Activated T-helper 1 cell treated with anti-CD3 and anti-CD28 coated beads, Interleukin-12 subunit alpha, Interleukin-12 subunit beta, Interleukin-2, Interleukin-4 antibody, amounts not matched to agents 30 ng/mL and 10 ng/mL and 1 ng/mL, durations not matched to agents 14 hours and 24 hours and 36 hours (primary cell): ENCODE measurements at regions not wholly inside any gene's neighbourhood (a gene's known extent, or its start where the extent isn't known, plus 50 kb on each side); places are given as distances from the start of the nearest gene placed in this dataset.

Experiments used
- DNase-seq: peaks from one replicate; pipeline ENCODE4 v3.0.0; 2021; ENCODE audit warnings: low spot score
- H3K27ac Mint-ChIP-seq: one replicate; pipeline ENCODE4 v1.8.0; 2021; ENCODE audit warnings: mild to moderate bottlenecking, mixed read lengths
- H3K27me3 Mint-ChIP-seq: one replicate; pipeline ENCODE4 v1.8.0; 2022; ENCODE audit warnings: mild to moderate bottlenecking, moderate library complexity, mixed read lengths; ENCODE audit not compliant: insufficient read depth
- H3K36me3 Mint-ChIP-seq: one replicate; pipeline ENCODE4 v1.8.0; 2021; ENCODE audit warnings: low read depth, mixed read lengths
- H3K4me1 Mint-ChIP-seq: one replicate; pipeline ENCODE4 v1.8.0; 2021; ENCODE audit warnings: low read depth, mixed read lengths
- H3K4me3 Mint-ChIP-seq: one replicate; pipeline ENCODE4 v1.8.0; 2021; ENCODE audit warnings: mild to moderate bottlenecking, moderate library complexity, mixed read lengths
- H3K9me3 Mint-ChIP-seq: one replicate; pipeline ENCODE4 v1.8.0; 2021; ENCODE audit warnings: mixed read lengths
- intact Hi-C: fragments of 100-400 bp; cut with micrococcal nuclease; formaldehyde crosslinking; loops from one replicate; pipeline ENCODE4 v1.15.1; 2024

- intact Hi-C loops = no loop called here
- Mint-ChIP-seq H3K36me3 (no peaks in the 10 kb centered on the region), H3K9me3 (no peaks in the 10 kb centered on the region), H3K4me1 (peaks cover 17% of the 10 kb centered on the region), H3K4me3 (no peak overlapping the region), H3K27me3 (peaks cover 3% of the 10 kb centered on the region), H3K27ac (no peak overlapping the region)
- DNase-seq = no peak
Measured at GRCh38 chr6:26149240-26149639, 62.0 kb downstream of the HFE start.

GRCh38 chr6:26152226-26153101, 65.2 kb downstream of the HFE start:
- no peak for DNase-seq
- H3K27ac Mint-ChIP-seq = no peak overlapping the region
- H3K4me1 Mint-ChIP-seq = peaks cover 38% of the 10 kb centered on the region
- intact Hi-C loops = loop anchor here (1.0 kb wide), 1 partner anchor 26 kb away; no protein-coding TSS in a partner anchor
- H3K4me3 Mint-ChIP-seq = no peak overlapping the region
- peaks cover 6% of the 10 kb centered on the region for H3K27me3 Mint-ChIP-seq
- H3K36me3 Mint-ChIP-seq = no peaks in the 10 kb centered on the region
- H3K9me3 Mint-ChIP-seq = no peaks in the 10 kb centered on the region

DNA sequence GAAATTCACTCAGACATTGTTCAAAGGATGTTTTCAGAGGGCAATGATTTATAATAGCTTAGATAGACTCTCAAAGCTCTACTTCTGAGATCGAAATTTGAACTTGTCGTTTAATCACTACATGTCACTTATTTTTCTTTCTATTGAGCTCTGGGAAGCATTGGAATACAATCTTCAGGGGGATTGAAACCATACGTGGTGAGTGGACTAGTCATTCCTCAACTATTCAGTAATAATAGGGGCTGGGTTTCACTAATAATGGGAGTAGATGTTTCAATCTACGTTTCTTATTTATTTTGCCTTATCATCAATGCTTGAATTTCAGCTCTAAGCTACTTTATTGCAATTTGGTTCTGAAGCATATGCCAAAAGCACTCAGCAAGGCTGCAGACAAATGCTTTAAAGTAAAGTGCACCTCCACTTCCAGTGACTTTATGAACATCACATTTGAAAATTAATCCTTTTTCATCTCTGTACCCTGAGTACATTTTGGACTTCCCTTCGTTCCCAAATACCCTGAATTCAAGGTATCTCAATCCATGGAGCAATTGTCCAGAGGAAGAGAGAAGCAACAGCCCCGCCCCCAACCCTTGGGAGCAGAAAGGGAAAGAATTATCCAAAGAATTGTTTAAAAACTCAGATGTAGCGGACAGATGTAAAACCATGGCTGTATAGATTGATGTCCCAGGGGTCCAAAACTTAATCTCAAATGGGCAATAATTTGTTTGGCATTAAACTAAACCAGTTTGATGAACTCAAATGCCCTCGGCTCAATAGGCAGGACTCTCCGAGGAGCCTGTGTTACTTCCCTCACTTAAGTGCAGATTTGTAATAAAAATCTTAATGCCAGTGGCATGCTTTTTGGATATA, 68.1 kb downstream of the HFE start:
- Mint-ChIP-seq H3K4me1 (peaks cover 53% of the 10 kb centered on the region), H3K4me3 (peak overlapping the region; percentile 91), H3K9me3 (no peaks in the 10 kb centered on the region), H3K27me3 (peaks cover 3% of the 10 kb centered on the region), H3K36me3 (peaks cover 2% of the 10 kb centered on the region), H3K27ac (peak overlapping the region; percentile 95)
- DNase-seq = no peak
- intact Hi-C loops = no loop called here

- H3K9me3 Mint-ChIP-seq = no peaks in the 10 kb centered on the region
Measured at GRCh38 chr6:26156105-26156849, 69.0 kb downstream of the HFE start.

GRCh38 chr6:26156850-26157250, 69.6 kb downstream of the HFE start:
- intact Hi-C loops = loop anchor here (1.0 to 2.0 kb wide), 6 partner anchors 54 to 1716 kb away; a partner anchor contains a TSS
- no peak for DNase-seq
- Mint-ChIP-seq H3K36me3 (peaks cover 2% of the 10 kb centered on the region), H3K4me1 (peaks cover 56% of the 10 kb centered on the region), H3K4me3 (peak overlapping the region; percentile 91), H3K9me3 (no peaks in the 10 kb centered on the region), H3K27me3 (peaks cover 3% of the 10 kb centered on the region), H3K27ac (peak overlapping the region; percentile 95)

More at GRCh38 chr6:26156105-26156849, 69.0 kb downstream of the HFE start:
- intact Hi-C loops = loop anchor here (1.0 to 2.0 kb wide), 6 partner anchors 53 to 1717 kb away; a partner anchor contains a TSS
- Mint-ChIP-seq H3K27me3 (peaks cover 3% of the 10 kb centered on the region), H3K4me3 (peak overlapping the region; percentile 91), H3K36me3 (peaks cover 2% of the 10 kb centered on the region), H3K4me1 (peaks cover 56% of the 10 kb centered on the region), H3K27ac (peak overlapping the region; percentile 95)
- DNase-seq = peak; percentile 89

DNA sequence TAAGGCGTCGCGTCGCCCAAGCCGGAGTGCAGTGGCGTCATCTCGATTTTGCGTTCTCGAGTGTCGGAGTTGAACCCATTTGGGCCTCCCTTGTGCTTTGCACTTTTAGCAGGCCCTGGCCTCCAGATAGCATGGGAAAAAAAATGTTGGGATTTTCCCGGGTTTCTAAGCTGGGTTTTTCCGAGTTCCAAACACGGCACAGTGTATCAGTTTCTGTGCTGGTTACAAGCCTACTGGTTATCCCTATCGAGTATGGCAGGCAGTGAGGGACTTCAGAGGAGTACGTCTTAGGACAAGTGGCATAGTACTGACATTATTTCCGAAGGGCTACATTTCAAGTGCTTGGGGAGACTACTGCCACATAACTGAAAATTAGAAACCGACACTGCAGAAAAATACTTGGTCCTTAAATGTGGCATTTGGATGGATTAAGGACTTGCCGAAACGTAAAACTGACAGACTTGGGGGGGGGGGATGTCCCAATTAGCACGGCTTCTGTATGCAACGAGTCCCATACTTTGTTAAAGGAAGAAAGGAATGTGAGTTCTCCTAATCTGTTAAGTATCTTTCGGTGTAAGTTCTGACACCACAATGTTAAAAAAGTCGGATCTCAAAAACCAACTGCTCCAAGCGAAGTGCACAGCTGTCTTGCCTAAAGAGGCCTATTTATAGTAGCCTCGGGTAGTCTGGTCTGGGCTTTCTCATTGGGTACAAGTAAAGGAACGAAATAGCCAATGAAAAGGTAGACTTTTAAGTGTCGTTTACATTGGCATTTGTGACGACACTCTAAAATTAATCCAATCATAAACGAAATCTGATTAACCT, 70.2 kb downstream of the HFE start:
- H3K27me3 Mint-ChIP-seq = peaks cover 3% of the 10 kb centered on the region
- peak overlapping the region; percentile 91 for H3K4me3 Mint-ChIP-seq
- peak; percentile 63 for DNase-seq
- peaks cover 5% of the 10 kb centered on the region for H3K36me3 Mint-ChIP-seq
- H3K4me1 Mint-ChIP-seq = peaks cover 53% of the 10 kb centered on the region
- peak overlapping the region; percentile 95 for H3K27ac Mint-ChIP-seq
- intact Hi-C loops = loop anchor here (1.0 to 2.0 kb wide), 14 partner anchors 14 to 1737 kb away; a partner anchor contains a TSS
- no peaks in the 10 kb centered on the region for H3K9me3 Mint-ChIP-seq

DNA sequence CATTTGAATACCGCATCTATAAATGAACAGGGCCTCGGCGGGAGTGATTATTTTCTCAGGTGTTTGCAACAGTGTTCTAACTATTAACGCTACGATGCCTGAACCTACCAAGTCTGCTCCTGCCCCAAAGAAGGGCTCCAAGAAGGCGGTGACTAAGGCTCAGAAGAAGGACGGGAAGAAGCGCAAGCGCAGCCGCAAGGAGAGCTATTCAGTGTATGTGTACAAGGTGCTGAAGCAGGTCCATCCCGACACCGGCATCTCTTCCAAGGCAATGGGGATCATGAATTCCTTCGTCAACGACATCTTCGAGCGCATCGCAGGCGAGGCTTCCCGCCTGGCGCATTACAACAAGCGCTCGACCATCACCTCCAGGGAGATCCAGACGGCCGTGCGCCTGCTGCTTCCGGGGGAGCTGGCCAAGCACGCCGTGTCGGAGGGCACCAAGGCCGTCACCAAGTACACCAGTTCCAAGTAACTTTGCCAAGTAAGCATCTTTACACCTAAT, 70.9 kb downstream of the HFE start:
- Mint-ChIP-seq H3K4me3 (peak overlapping the region; percentile 91), H3K4me1 (peaks cover 48% of the 10 kb centered on the region), H3K27ac (peak overlapping the region; percentile 95), H3K36me3 (peaks cover 5% of the 10 kb centered on the region), H3K27me3 (peaks cover 3% of the 10 kb centered on the region), H3K9me3 (no peaks in the 10 kb centered on the region)
- intact Hi-C loops = loop anchor here (1.0 to 2.0 kb wide), 11 partner anchors 13 to 1737 kb away; a partner anchor contains a TSS
- DNase-seq = peak; percentile 89

- Mint-ChIP-seq H3K9me3 (no peaks in the 10 kb centered on the region), H3K27ac (peak overlapping the region; percentile 95), H3K27me3 (peaks cover 3% of the 10 kb centered on the region), H3K4me1 (peaks cover 53% of the 10 kb centered on the region), H3K4me3 (peak overlapping the region; percentile 91), H3K36me3 (peaks cover 5% of the 10 kb centered on the region)
- intact Hi-C loops = loop anchor here (1.0 to 2.0 kb wide), 11 partner anchors 13 to 1736 kb away; a partner anchor contains a TSS
- DNase-seq = peak; percentile 57
Measured at GRCh38 chr6:26158581-26159356, 71.5 kb downstream of the HFE start.

DNA sequence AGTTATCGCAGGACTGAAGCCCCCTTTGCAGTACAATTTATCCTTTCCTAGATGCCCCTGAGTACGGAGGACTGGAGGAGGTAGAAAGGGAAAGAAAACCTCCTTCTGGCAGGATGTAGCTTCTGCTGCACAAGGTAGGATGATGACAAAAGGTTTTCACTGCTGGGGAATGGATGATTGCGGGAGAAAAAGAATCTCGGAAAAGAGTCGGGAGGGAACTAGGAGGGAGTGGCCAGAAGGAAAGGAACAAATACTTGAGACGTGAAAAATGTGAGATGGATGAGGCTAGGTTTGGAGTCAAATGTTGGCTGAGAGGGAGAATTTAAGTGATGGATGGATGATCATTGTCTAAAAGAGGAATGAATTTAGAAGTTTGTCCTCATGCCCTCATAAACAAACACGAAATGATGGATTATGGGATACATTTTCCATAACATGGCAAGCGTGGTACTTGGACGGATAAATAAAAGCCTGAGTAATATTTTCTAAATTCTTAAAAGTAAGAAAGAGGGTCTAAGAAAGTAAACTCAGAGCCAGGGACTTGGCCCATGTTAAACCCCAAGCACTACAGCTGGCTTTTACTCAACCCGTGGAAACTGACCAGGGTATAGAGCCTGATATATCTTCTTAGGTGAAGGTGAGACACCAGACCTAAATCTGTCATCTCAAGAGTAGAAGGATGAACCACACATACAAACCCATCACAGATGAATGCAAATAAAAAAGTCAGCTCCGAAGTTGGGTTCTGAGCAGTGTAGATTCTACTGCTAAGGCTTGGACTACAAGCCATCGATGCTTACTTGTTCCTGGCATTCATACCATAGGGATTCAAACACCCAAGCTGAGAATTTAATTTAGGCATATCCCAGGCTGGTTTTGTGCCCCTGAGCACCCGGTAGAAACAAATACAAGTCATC, 72.4 kb downstream of the HFE start:
- no peak for DNase-seq
- Mint-ChIP-seq H3K27ac (peak overlapping the region; percentile 95), H3K4me1 (peaks cover 58% of the 10 kb centered on the region), H3K27me3 (peaks cover 3% of the 10 kb centered on the region), H3K4me3 (peak overlapping the region; percentile 91), H3K36me3 (peaks cover 5% of the 10 kb centered on the region), H3K9me3 (no peaks in the 10 kb centered on the region)
- intact Hi-C loops = loop anchor here (2.0 kb wide), 2 partner anchors 45 to 1735 kb away; a partner anchor contains a TSS

- Mint-ChIP-seq H3K9me3 (no peaks in the 10 kb centered on the region), H3K4me3 (no peak overlapping the region), H3K27me3 (peaks cover 1% of the 10 kb centered on the region), H3K4me1 (peaks cover 59% of the 10 kb centered on the region), H3K36me3 (peaks cover 10% of the 10 kb centered on the region), H3K27ac (no peak overlapping the region)
- DNase-seq = no peak
- intact Hi-C loops = no loop called here
Measured at GRCh38 chr6:26161322-26161721, 74.1 kb downstream of the HFE start.
